B cell (primary cell): ENCODE measurements at regions not wholly inside any gene's neighbourhood (a gene's known extent, or its start where the extent isn't known, plus 50 kb on each side); places are given as distances from the start of the nearest gene placed in this dataset.

Experiments used
- CTCF ChIP-seq: fragments of 200-600 bp; IDR thresholded peaks from one replicate; pipeline ENCODE4 v1.8.0; 2022; ENCODE audit warnings: antibody characterized with exemption, mild to moderate bottlenecking
- EZH2 ChIP-seq: IDR thresholded peaks from 2 replicates; pipeline ENCODE4 v1.6.1; 2012; ENCODE audit warnings: borderline replicate concordance, low read depth, mild to moderate bottlenecking, moderate library complexity, low read length; ENCODE audit not compliant: insufficient read depth, poor library complexity, severe bottlenecking

GRCh38 chr4:63670735-63671134 lies 738.5 kb downstream of the TECRL start:
- TF ChIP-seq CTCF (no peak), EZH2 (no peak)
